Mesenchymal stem cell (in vitro differentiated cells and primary cell): ENCODE measurements at regions not wholly inside any gene's neighbourhood (a gene's known extent, or its start where the extent isn't known, plus 50 kb on each side); places are given as distances from the start of the nearest gene placed in this dataset.

ENCODE experiments used
- DNase-seq: peaks from one replicate; pipeline ENCODE4 v3.0.0-alpha.2; 2013
- H2AFZ ChIP-seq: one replicate; pipeline ENCODE4 v1.6.1; 2013; ENCODE audit warnings: low read depth, mild to moderate bottlenecking, control low read depth, inconsistent platforms, low read length, moderate library complexity
- H2AK5ac ChIP-seq: 2 replicates; pipeline ENCODE4 v1.6.1; 2013; ENCODE audit warnings: low read length, moderate library complexity, mild to moderate bottlenecking, inconsistent platforms; ENCODE audit not compliant: severe bottlenecking
- H2BK120ac ChIP-seq: one replicate; pipeline ENCODE4 v1.6.1; 2013; ENCODE audit warnings: low read depth, mild to moderate bottlenecking, inconsistent platforms, low read length, moderate library complexity
- H2BK12ac ChIP-seq, 2 experiments: one replicate each; pipeline ENCODE4 v1.6.1; 2013; ENCODE audit warnings: inconsistent platforms in 2 of 2, low read length in 2 of 2, mild to moderate bottlenecking in 2 of 2, moderate library complexity in 2 of 2, control low read depth in 1 of 2
- H2BK15ac ChIP-seq: one replicate; pipeline ENCODE4 v1.6.1; 2013; ENCODE audit warnings: mild to moderate bottlenecking, low read depth, inconsistent platforms; ENCODE audit not compliant: poor library complexity, severe bottlenecking
- H2BK5ac ChIP-seq: 2 replicates; pipeline ENCODE4 v1.6.1; 2013; ENCODE audit warnings: low read depth, mild to moderate bottlenecking, low read length, control low read depth, inconsistent platforms; ENCODE audit not compliant: poor library complexity, severe bottlenecking
- H3K14ac ChIP-seq, 2 experiments: one replicate each; pipeline ENCODE4 v1.6.1; 2013; ENCODE audit warnings: inconsistent platforms in 2 of 2, low read length in 2 of 2, control low read depth in 1 of 2, mild to moderate bottlenecking in 1 of 2, moderate library complexity in 1 of 2
- H3K18ac ChIP-seq, 2 experiments: one replicate each; pipeline ENCODE4 v1.6.1; 2013; ENCODE audit warnings: inconsistent platforms in 2 of 2, low read length in 2 of 2, control low read depth in 1 of 2, low read depth in 1 of 2, mild to moderate bottlenecking in 1 of 2
- H3K23ac ChIP-seq, 2 experiments: one replicate each; pipeline ENCODE4 v1.6.1; 2013; ENCODE audit warnings: inconsistent platforms in 2 of 2, low read length in 2 of 2, mild to moderate bottlenecking in 2 of 2, moderate library complexity in 2 of 2, control low read depth in 1 of 2
- H3K27ac ChIP-seq: 2 replicates; pipeline ENCODE4 v1.5.1; 2013; ENCODE audit warnings: mild to moderate bottlenecking, moderate library complexity, low read length, control low read depth, inconsistent platforms; ENCODE audit not compliant: poor library complexity, severe bottlenecking
- H3K27me3 ChIP-seq, 2 experiments: 2 replicates each; pipeline versions ENCODE4 v1.6.1 to v1.7.0; 2013; ENCODE audit warnings: low read length in 2 of 2, mild to moderate bottlenecking in 2 of 2, moderate library complexity in 2 of 2, control low read depth in 1 of 2, inconsistent platforms in 1 of 2; ENCODE audit not compliant: control insufficient read depth in 1 of 2, insufficient read depth in 1 of 2
- H3K36me3 ChIP-seq, 2 experiments: 2 replicates each; pipeline versions ENCODE4 v1.6.1 to v1.7.0; 2013; ENCODE audit warnings: low read length in 2 of 2, control low read depth in 1 of 2, inconsistent platforms in 1 of 2, low read depth in 1 of 2, mild to moderate bottlenecking in 1 of 2; ENCODE audit not compliant: insufficient read depth in 2 of 2, control insufficient read depth in 1 of 2
- H3K4ac ChIP-seq, 2 experiments: one replicate each; pipeline ENCODE4 v1.6.1; 2013; ENCODE audit warnings: inconsistent platforms in 2 of 2, low read length in 2 of 2, mild to moderate bottlenecking in 2 of 2, moderate library complexity in 2 of 2, control low read depth in 1 of 2, low read depth in 1 of 2
- H3K4me1 ChIP-seq: 2 replicates; pipeline ENCODE4 v1.6.1; 2013; ENCODE audit warnings: low read depth, low read length, control low read depth; ENCODE audit not compliant: control insufficient read depth, insufficient read depth
- H3K4me2 ChIP-seq: 2 replicates; pipeline ENCODE4 v1.6.1; 2013; ENCODE audit warnings: low read length, mild to moderate bottlenecking, inconsistent platforms; ENCODE audit not compliant: poor library complexity, severe bottlenecking
- H3K4me3 ChIP-seq, 2 experiments: 2 replicates each; pipeline versions ENCODE4 v1.5.1 to v1.7.0; 2013; ENCODE audit warnings: low read length in 2 of 2, mild to moderate bottlenecking in 2 of 2, control low read depth in 1 of 2, low read depth in 1 of 2; ENCODE audit not compliant: insufficient read depth in 1 of 2
- H3K79me1 ChIP-seq: replicated peaks from 2 replicates; pipeline ENCODE4 v1.6.1; 2013; ENCODE audit warnings: mild to moderate bottlenecking, control low read depth, low read length, inconsistent platforms; ENCODE audit not compliant: poor library complexity, severe bottlenecking
- H3K9ac ChIP-seq: 2 replicates; pipeline ENCODE4 v1.7.0; 2013; ENCODE audit warnings: mild to moderate bottlenecking, low read length, moderate library complexity
- H3K9me3 ChIP-seq: 2 replicates; pipeline ENCODE4 v1.7.0; 2013; ENCODE audit warnings: mild to moderate bottlenecking, low read length; ENCODE audit not compliant: control insufficient read depth
- H4K8ac ChIP-seq: one replicate; pipeline ENCODE4 v1.6.1; 2013; ENCODE audit warnings: inconsistent platforms, mild to moderate bottlenecking, low read length, moderate library complexity
- H4K91ac ChIP-seq: one replicate; pipeline ENCODE4 v1.6.1; 2013; ENCODE audit warnings: mild to moderate bottlenecking, low read length, inconsistent platforms
- WGBS: methylation state at CpG from one replicate; pipeline ENCODE4 v1.1.7; 2013; ENCODE audit warnings: mixed read lengths; 5-methylcytosine and 5-hydroxymethylcytosine counted together

GRCh38 chr14:29161593-29161992 is 395.0 kb downstream of the FOXG1 start:
- Histone ChIP-seq H3K4ac (no peak overlapping the region), H3K4me1 (no peaks in the 10 kb centered on the region), H3K79me1 (no peaks in the 10 kb centered on the region), H3K36me3 (no peaks in the 10 kb centered on the region), H3K14ac (no peak overlapping the region), H2BK12ac (no peak overlapping the region), H4K8ac (no peak overlapping the region), H3K27ac (no peak overlapping the region), H2AK5ac (no peak overlapping the region), H3K4me2 (no peak overlapping the region), H4K91ac (no peak overlapping the region), H3K4me3 (no peak overlapping the region), H3K9me3 (no peaks in the 10 kb centered on the region), H3K27me3 (no peaks in the 10 kb centered on the region), H3K9ac (no peak overlapping the region), H3K23ac (no peak overlapping the region), H2BK120ac (no peak overlapping the region), H2AFZ (no peak overlapping the region), H2BK5ac (no peak overlapping the region), H2BK15ac (no peak overlapping the region), H3K18ac (no peak overlapping the region)
- 81% methylated on average over 3 of the region's 4 CpGs for WGBS
- no peak for DNase-seq

- Histone ChIP-seq H3K4me3 (no peak overlapping the region), H3K79me1 (no peaks in the 10 kb centered on the region), H4K8ac (no peak overlapping the region), H2BK5ac (no peak overlapping the region), H3K27me3 (no peaks in the 10 kb centered on the region), H3K36me3 (no peaks in the 10 kb centered on the region), H2BK12ac (no peak overlapping the region), H3K14ac (no peak overlapping the region), H3K4ac (no peak overlapping the region), H2AFZ (no peak overlapping the region), H3K9me3 (no peaks in the 10 kb centered on the region), H3K9ac (no peak overlapping the region), H3K27ac (no peak overlapping the region), H2BK120ac (no peak overlapping the region), H2AK5ac (no peak overlapping the region), H2BK15ac (no peak overlapping the region), H4K91ac (no peak overlapping the region), H3K4me2 (no peak overlapping the region), H3K18ac (no peak overlapping the region), H3K4me1 (no peaks in the 10 kb centered on the region), H3K23ac (no peak overlapping the region)
- 39% methylated on average over 2 of the region's 2 CpGs for WGBS
- DNase-seq: no peak
Measured at GRCh38 chr14:29163109-29163508, 396.5 kb downstream of the FOXG1 start.

GRCh38 chr14:29165431-29165830 is 398.8 kb downstream of the FOXG1 start:
- no peaks in the 10 kb centered on the region for H3K79me1 ChIP-seq
- no CpG with 5 or more reads among the region's 1 CpG for WGBS
- no peaks in the 10 kb centered on the region for H3K36me3 ChIP-seq
- H2BK5ac ChIP-seq: no peak overlapping the region
- H3K23ac ChIP-seq: no peak overlapping the region
- no peak overlapping the region for H4K8ac ChIP-seq
- no peak overlapping the region for H2BK15ac ChIP-seq
- H3K4me1 ChIP-seq: no peaks in the 10 kb centered on the region
- DNase-seq: no peak
- no peak overlapping the region for H4K91ac ChIP-seq
- no peak overlapping the region for H3K18ac ChIP-seq
- H3K9ac ChIP-seq: no peak overlapping the region
- H3K4me2 ChIP-seq: no peak overlapping the region
- no peak overlapping the region for H3K27ac ChIP-seq
- H3K27me3 ChIP-seq: no peaks in the 10 kb centered on the region
- no peak overlapping the region for H2AK5ac ChIP-seq
- no peak overlapping the region for H2BK12ac ChIP-seq
- no peak overlapping the region for H2BK120ac ChIP-seq
- H3K4me3 ChIP-seq: no peak overlapping the region
- no peak overlapping the region for H3K14ac ChIP-seq
- no peak overlapping the region for H3K4ac ChIP-seq
- H2AFZ ChIP-seq: no peak overlapping the region
- no peaks in the 10 kb centered on the region for H3K9me3 ChIP-seq

- Histone ChIP-seq H3K27ac (no peak overlapping the region), H4K8ac (no peak overlapping the region), H3K9me3 (no peaks in the 10 kb centered on the region), H3K23ac (no peak overlapping the region), H2BK15ac (no peak overlapping the region), H2AK5ac (no peak overlapping the region), H3K18ac (no peak overlapping the region), H2BK5ac (no peak overlapping the region), H2BK120ac (no peak overlapping the region), H3K4me3 (no peak overlapping the region), H4K91ac (no peak overlapping the region), H2AFZ (no peak overlapping the region), H3K4ac (no peak overlapping the region), H3K36me3 (no peaks in the 10 kb centered on the region), H3K4me2 (no peak overlapping the region), H2BK12ac (no peak overlapping the region), H3K14ac (no peak overlapping the region), H3K79me1 (no peaks in the 10 kb centered on the region), H3K9ac (no peak overlapping the region), H3K4me1 (no peaks in the 10 kb centered on the region), H3K27me3 (no peaks in the 10 kb centered on the region)
- no CpG with 5 or more reads among the region's 1 CpG for WGBS
- DNase-seq: no peak
Measured at GRCh38 chr14:29166507-29166906, 399.9 kb downstream of the FOXG1 start.
